DMS79 treated with DMSO at 0.1 percent for 48 hours (cell line): ENCODE measurements at regions not wholly inside any gene's neighbourhood (a gene's known extent, or its start where the extent isn't known, plus 50 kb on each side); places are given as distances from the start of the nearest gene placed in this dataset.
"Not testable (repeated sequence)": the region's sequence is repeated elsewhere in the genome, so short reads cannot be mapped to it uniquely, and the experiment has no call there.

ENCODE experiments used
- DNase-seq: peaks from one replicate; lab custom pipeline; 2025; lab: John Stamatoyannopoulos, UW

- no peak for DNase-seq
These were observed 199.2 kb downstream of the KCNS3 start for GRCh38 chr2:18077704-18078103.

- DNase-seq, result no peak
These were observed 198.8 kb downstream of the KCNS3 start for GRCh38 chr2:18077231-18077630.

- no peak for DNase-seq
These were observed 196.0 kb downstream of the KCNS3 start for GRCh38 chr2:18074476-18074875.

- DNase-seq, result no peak
These were observed 195.1 kb downstream of the KCNS3 start for GRCh38 chr2:18073601-18074000.

GRCh38 chr2:18067588-18068384 is 189.3 kb downstream of the KCNS3 start:
- no peak for DNase-seq

GRCh38 chr2:18066894-18067293 is 188.4 kb downstream of the KCNS3 start:
- no peak for DNase-seq

- DNase-seq, result no peak
These were observed 187.6 kb downstream of the KCNS3 start for GRCh38 chr2:18066066-18066465.

GRCh38 chr2:18065249-18065648 is 186.8 kb downstream of the KCNS3 start:
- DNase-seq, result no peak

GRCh38 chr2:18063826-18064470 is 185.5 kb downstream of the KCNS3 start:
- DNase-seq, result no peak

- no peak for DNase-seq
These were observed 184.4 kb downstream of the KCNS3 start for GRCh38 chr2:18062892-18063291.

- DNase-seq, result no peak
These were observed 183.2 kb downstream of the KCNS3 start for GRCh38 chr2:18061717-18062116.

GRCh38 chr2:18057657-18058056 is 179.2 kb downstream of the KCNS3 start:
- DNase-seq, result no peak

- no peak for DNase-seq
These were observed 176.8 kb downstream of the KCNS3 start for GRCh38 chr2:18055290-18055689.

- no peak for DNase-seq
These were observed 171.5 kb downstream of the KCNS3 start for GRCh38 chr2:18050001-18050400.

GRCh38 chr2:18049325-18049724 is 170.9 kb downstream of the KCNS3 start:
- DNase-seq, result no peak

- no peak for DNase-seq
These were observed 169.6 kb downstream of the KCNS3 start for GRCh38 chr2:18047896-18048657.

- DNase-seq, result no peak
These were observed 168.7 kb downstream of the KCNS3 start for GRCh38 chr2:18047213-18047611.

GRCh38 chr2:18046558-18047212 is 168.2 kb downstream of the KCNS3 start:
- DNase-seq, result no peak

- no peak for DNase-seq
These were observed 167.6 kb downstream of the KCNS3 start for GRCh38 chr2:18046017-18046416.

GRCh38 chr2:18045230-18045629 is 166.8 kb downstream of the KCNS3 start:
- DNase-seq, result no peak

- DNase-seq, result not testable (repeated sequence)
These were observed 138.9 kb downstream of the KCNS3 start for GRCh38 chr2:18017381-18017780.

- DNase-seq, result no peak
These were observed 131.4 kb downstream of the KCNS3 start for GRCh38 chr2:18009891-18010290.
